ENCODE measurements at regions not wholly inside any gene's neighbourhood (a gene's known extent, or its start where the extent isn't known, plus 50 kb on each side); places are given as distances from the start of the nearest gene placed in this dataset.

GRCh38 chr16:64829678-64830077 lies 292.2 kb downstream of the CDH11 start:
- Mint-ChIP-seq H3K4me1 (ENCODE audit: low read depth) (peaks cover 15% of the 10 kb centered on the region), H3K27ac (no peak overlapping the region), H3K4me3 (no peak overlapping the region), H3K27me3 (ENCODE audit: insufficient read depth) (no peaks in the 10 kb centered on the region; the same call in none of the 2 replicates), H3K36me3 (ENCODE audit: low read depth) (no peaks in the 10 kb centered on the region; the same call in 1 of the 2 replicates), H3K9me3 (peaks cover 8% of the 10 kb centered on the region)
- no peak for DNase-seq
- TF ChIP-seq CTCF (IDR thresholded peaks at IDR 0.05) = no peak

GRCh38 chr16:64826374-64826773 lies 295.5 kb downstream of the CDH11 start:
- Mint-ChIP-seq H3K4me1 (ENCODE audit: low read depth) (peaks cover 15% of the 10 kb centered on the region), H3K36me3 (ENCODE audit: low read depth) (no peaks in the 10 kb centered on the region), H3K9me3 (peaks cover under 1% of the 10 kb centered on the region), H3K4me3 (no peak overlapping the region), H3K27ac (no peak overlapping the region), H3K27me3 (ENCODE audit: insufficient read depth) (peaks cover 6% of the 10 kb centered on the region)
- TF ChIP-seq CTCF (IDR thresholded peaks at IDR 0.05) = no peak
- no peak for DNase-seq

- no peaks in the 10 kb centered on the region for H3K9me3 Mint-ChIP-seq
- no peak for DNase-seq
- TF ChIP-seq CTCF (IDR thresholded peaks at IDR 0.05) = no peak
- peaks cover 5% of the 10 kb centered on the region; the same call in 1 of the 2 replicates for H3K4me1 Mint-ChIP-seq (ENCODE audit: low read depth)
- H3K4me3 Mint-ChIP-seq = no peak overlapping the region
- no peaks in the 10 kb centered on the region for H3K36me3 Mint-ChIP-seq (ENCODE audit: low read depth)
- H3K27ac Mint-ChIP-seq = no peak overlapping the region
- H3K27me3 Mint-ChIP-seq (ENCODE audit: insufficient read depth) = peaks cover 7% of the 10 kb centered on the region
Measured at GRCh38 chr16:64823481-64824075, 298.3 kb downstream of the CDH11 start.

- peaks cover 7% of the 10 kb centered on the region; the same call in 1 of the 2 replicates for H3K27me3 Mint-ChIP-seq (ENCODE audit: insufficient read depth)
- H3K4me3 Mint-ChIP-seq = no peak overlapping the region
- no peaks in the 10 kb centered on the region for H3K36me3 Mint-ChIP-seq (ENCODE audit: low read depth)
- no peak for TF ChIP-seq CTCF (IDR thresholded peaks at IDR 0.05)
- DNase-seq = no peak
- H3K27ac Mint-ChIP-seq = no peak overlapping the region
- no peaks in the 10 kb centered on the region for H3K4me1 Mint-ChIP-seq (ENCODE audit: low read depth)
- no peaks in the 10 kb centered on the region for H3K9me3 Mint-ChIP-seq
Measured at GRCh38 chr16:64809876-64810629, 311.8 kb downstream of the CDH11 start.

- Mint-ChIP-seq H3K4me1 (ENCODE audit: low read depth) (no peaks in the 10 kb centered on the region), H3K9me3 (no peaks in the 10 kb centered on the region), H3K27me3 (ENCODE audit: insufficient read depth) (peaks cover 7% of the 10 kb centered on the region), H3K36me3 (ENCODE audit: low read depth) (no peaks in the 10 kb centered on the region), H3K4me3 (no peak overlapping the region), H3K27ac (no peak overlapping the region)
- TF ChIP-seq CTCF (IDR thresholded peaks at IDR 0.05) = no peak
- DNase-seq = no peak
Measured at GRCh38 chr16:64808474-64808873, 313.4 kb downstream of the CDH11 start.

Data from HFFc6 (cell line).